Vagina (tissue), 2 donors: ENCODE measurements at regions not wholly inside any gene's neighbourhood (a gene's known extent, or its start where the extent isn't known, plus 50 kb on each side); places are given as distances from the start of the nearest gene placed in this dataset.

Source experiments
- CTCF ChIP-seq, 3 experiments: fragments of 450-650 bp in 2 of 3; fragments of 200-600 bp in 1 of 3; sonication (generic) in 1 of 3; IDR thresholded peaks; one replicate each; pipeline ENCODE4 v1.5.1; 2017 to 2019; ENCODE audit warnings: antibody characterized with exemption in 3 of 3, mild to moderate bottlenecking in 2 of 3, moderate library complexity in 2 of 3
- POLR2A ChIP-seq, 2 donors: fragments of 450-650 bp; IDR thresholded peaks; one replicate each; pipeline ENCODE4 v1.6.1; 2017; ENCODE audit warnings: antibody characterized with exemption in 2 of 2, mild to moderate bottlenecking in 2 of 2, moderate library complexity in 2 of 2
- POLR2AphosphoS5 ChIP-seq, 2 donors: sonication (generic); formaldehyde crosslinking; IDR thresholded peaks; one replicate each; pipeline ENCODE4 v1.9.0; 2017; ENCODE audit warnings: antibody characterized with exemption in 2 of 2, mild to moderate bottlenecking in 2 of 2, low read depth in 1 of 2; ENCODE audit not compliant: insufficient read depth in 1 of 2

GRCh38 chr18:25883091-25883490, 207.3 kb downstream of the SS18 start:
- no peak for TF ChIP-seq CTCF (IDR thresholded peaks at IDR 0.05)
- TF ChIP-seq POLR2A (IDR thresholded peaks at IDR 0.05): no peak
- no peak for TF ChIP-seq POLR2AphosphoS5 (IDR thresholded peaks at IDR 0.05; ENCODE audit: insufficient read depth in 1 of 2, low read depth in 1 of 2)
